ENCODE measurements at regions not wholly inside any gene's neighbourhood (a gene's known extent, or its start where the extent isn't known, plus 50 kb on each side); places are given as distances from the start of the nearest gene placed in this dataset.
"Not testable (repeated sequence)": the region's sequence is repeated elsewhere in the genome, so short reads cannot be mapped to it uniquely, and the experiment has no call there.

- no peak for DNase-seq
- in situ Hi-C loops (cut with HindIII; ENCODE audit: low pct_ligation_motif_present, low pct_unique_long_range_greater_than_20kb, low sequenced_read_pairs) = no loop called here
These were observed 246.2 kb downstream of the QDPR start for GRCh38 chr4:17265653-17266052.

- DNase-seq = no peak
- in situ Hi-C loops (cut with HindIII; ENCODE audit: low pct_ligation_motif_present, low pct_unique_long_range_greater_than_20kb, low sequenced_read_pairs) = no loop called here
These were observed 246.8 kb downstream of the QDPR start for GRCh38 chr4:17265139-17265538.

GRCh38 chr4:17260166-17260907, 251.6 kb downstream of the QDPR start:
- in situ Hi-C loops (cut with HindIII; ENCODE audit: low pct_ligation_motif_present, low pct_unique_long_range_greater_than_20kb, low sequenced_read_pairs) = no loop called here
- DNase-seq = no peak

GRCh38 chr4:17258106-17258505, 253.8 kb downstream of the QDPR start:
- no peak for DNase-seq
- in situ Hi-C loops (cut with HindIII; ENCODE audit: low pct_ligation_motif_present, low pct_unique_long_range_greater_than_20kb, low sequenced_read_pairs) = no loop called here

- in situ Hi-C loops (cut with HindIII; ENCODE audit: low pct_ligation_motif_present, low pct_unique_long_range_greater_than_20kb, low sequenced_read_pairs) = no loop called here
- no peak for DNase-seq
These were observed 259.8 kb downstream of the QDPR start for GRCh38 chr4:17252131-17252530.

- no peak for DNase-seq
- in situ Hi-C loops (cut with HindIII; ENCODE audit: low pct_ligation_motif_present, low pct_unique_long_range_greater_than_20kb, low sequenced_read_pairs) = no loop called here
These were observed 260.8 kb downstream of the QDPR start for GRCh38 chr4:17251101-17251500.

- DNase-seq = no peak
- in situ Hi-C loops (cut with HindIII; ENCODE audit: low pct_ligation_motif_present, low pct_unique_long_range_greater_than_20kb, low sequenced_read_pairs) = no loop called here
These were observed 261.3 kb downstream of the QDPR start for GRCh38 chr4:17250591-17250990.

- in situ Hi-C loops (cut with HindIII; ENCODE audit: low pct_ligation_motif_present, low pct_unique_long_range_greater_than_20kb, low sequenced_read_pairs) = no loop called here
These were observed 265.2 kb downstream of the QDPR start for GRCh38 chr4:17246656-17247055.

GRCh38 chr4:17241835-17242234, 270.1 kb downstream of the QDPR start:
- DNase-seq = no peak
- in situ Hi-C loops (cut with HindIII; ENCODE audit: low pct_ligation_motif_present, low pct_unique_long_range_greater_than_20kb, low sequenced_read_pairs) = no loop called here

More at GRCh38 chr4:17246656-17247055, 265.2 kb downstream of the QDPR start:
- DNase-seq = no peak

GRCh38 chr4:17238633-17239032, 273.3 kb downstream of the QDPR start:
- in situ Hi-C loops (cut with HindIII; ENCODE audit: low pct_ligation_motif_present, low pct_unique_long_range_greater_than_20kb, low sequenced_read_pairs) = no loop called here
- DNase-seq = no peak

GRCh38 chr4:17236686-17237085, 275.2 kb downstream of the QDPR start:
- in situ Hi-C loops (cut with HindIII; ENCODE audit: low pct_ligation_motif_present, low pct_unique_long_range_greater_than_20kb, low sequenced_read_pairs) = no loop called here
- DNase-seq = no peak

- no peak for DNase-seq
These were observed 277.2 kb downstream of the QDPR start for GRCh38 chr4:17234678-17235077.

GRCh38 chr4:17232566-17233253, 279.2 kb downstream of the QDPR start:
- DNase-seq = no peak
- in situ Hi-C loops (cut with HindIII; ENCODE audit: low pct_ligation_motif_present, low pct_unique_long_range_greater_than_20kb, low sequenced_read_pairs) = no loop called here

More at GRCh38 chr4:17234678-17235077, 277.2 kb downstream of the QDPR start:
- in situ Hi-C loops (cut with HindIII; ENCODE audit: low pct_ligation_motif_present, low pct_unique_long_range_greater_than_20kb, low sequenced_read_pairs) = no loop called here

GRCh38 chr4:17231880-17232475, 279.9 kb downstream of the QDPR start:
- in situ Hi-C loops (cut with HindIII; ENCODE audit: low pct_ligation_motif_present, low pct_unique_long_range_greater_than_20kb, low sequenced_read_pairs) = not testable (repeated sequence)

GRCh38 chr4:17230727-17231126, 281.2 kb downstream of the QDPR start:
- in situ Hi-C loops (cut with HindIII; ENCODE audit: low pct_ligation_motif_present, low pct_unique_long_range_greater_than_20kb, low sequenced_read_pairs) = no loop called here
- no peak for DNase-seq

More at GRCh38 chr4:17231880-17232475, 279.9 kb downstream of the QDPR start:
- DNase-seq = not testable (repeated sequence)

- in situ Hi-C loops (cut with HindIII; ENCODE audit: low pct_ligation_motif_present, low pct_unique_long_range_greater_than_20kb, low sequenced_read_pairs) = no loop called here
- DNase-seq = no peak
These were observed 291.1 kb downstream of the QDPR start for GRCh38 chr4:17220816-17221215.

- in situ Hi-C loops (cut with HindIII; ENCODE audit: low pct_ligation_motif_present, low pct_unique_long_range_greater_than_20kb, low sequenced_read_pairs) = no loop called here
- DNase-seq = no peak
These were observed 293.1 kb downstream of the QDPR start for GRCh38 chr4:17218786-17219185.

- DNase-seq = no peak
- in situ Hi-C loops (cut with HindIII; ENCODE audit: low pct_ligation_motif_present, low pct_unique_long_range_greater_than_20kb, low sequenced_read_pairs) = no loop called here
These were observed 304.8 kb downstream of the QDPR start for GRCh38 chr4:17206829-17207801.

- in situ Hi-C loops (cut with HindIII; ENCODE audit: low pct_ligation_motif_present, low pct_unique_long_range_greater_than_20kb, low sequenced_read_pairs) = no loop called here
- DNase-seq = no peak
These were observed 306.5 kb upstream of the LDB2 start for GRCh38 chr4:17204908-17205307.
